GM12874 (cell line): ENCODE measurements at regions not wholly inside any gene's neighbourhood (a gene's known extent, or its start where the extent isn't known, plus 50 kb on each side); places are given as distances from the start of the nearest gene placed in this dataset.

Source experiments
- TF ChIP-seq, protein P1 (sequence below): IDR thresholded peaks from 2 replicates; pipeline ENCODE4 v1.5.1; 2011; ENCODE audit warnings: low read depth, mild to moderate bottlenecking, control low read depth, low read length, moderate library complexity; ENCODE audit not compliant: insufficient read depth

- TF ChIP-seq, protein P1, sequence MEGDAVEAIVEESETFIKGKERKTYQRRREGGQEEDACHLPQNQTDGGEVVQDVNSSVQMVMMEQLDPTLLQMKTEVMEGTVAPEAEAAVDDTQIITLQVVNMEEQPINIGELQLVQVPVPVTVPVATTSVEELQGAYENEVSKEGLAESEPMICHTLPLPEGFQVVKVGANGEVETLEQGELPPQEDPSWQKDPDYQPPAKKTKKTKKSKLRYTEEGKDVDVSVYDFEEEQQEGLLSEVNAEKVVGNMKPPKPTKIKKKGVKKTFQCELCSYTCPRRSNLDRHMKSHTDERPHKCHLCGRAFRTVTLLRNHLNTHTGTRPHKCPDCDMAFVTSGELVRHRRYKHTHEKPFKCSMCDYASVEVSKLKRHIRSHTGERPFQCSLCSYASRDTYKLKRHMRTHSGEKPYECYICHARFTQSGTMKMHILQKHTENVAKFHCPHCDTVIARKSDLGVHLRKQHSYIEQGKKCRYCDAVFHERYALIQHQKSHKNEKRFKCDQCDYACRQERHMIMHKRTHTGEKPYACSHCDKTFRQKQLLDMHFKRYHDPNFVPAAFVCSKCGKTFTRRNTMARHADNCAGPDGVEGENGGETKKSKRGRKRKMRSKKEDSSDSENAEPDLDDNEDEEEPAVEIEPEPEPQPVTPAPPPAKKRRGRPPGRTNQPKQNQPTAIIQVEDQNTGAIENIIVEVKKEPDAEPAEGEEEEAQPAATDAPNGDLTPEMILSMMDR, result no peak
These were observed 233.0 kb upstream of the PLEKHG7 start for GRCh38 chr12:92469837-92470236.

GRCh38 chr12:92468358-92469020 is 234.3 kb upstream of the PLEKHG7 start:
- TF ChIP-seq, protein P1, result no peak

DNA sequence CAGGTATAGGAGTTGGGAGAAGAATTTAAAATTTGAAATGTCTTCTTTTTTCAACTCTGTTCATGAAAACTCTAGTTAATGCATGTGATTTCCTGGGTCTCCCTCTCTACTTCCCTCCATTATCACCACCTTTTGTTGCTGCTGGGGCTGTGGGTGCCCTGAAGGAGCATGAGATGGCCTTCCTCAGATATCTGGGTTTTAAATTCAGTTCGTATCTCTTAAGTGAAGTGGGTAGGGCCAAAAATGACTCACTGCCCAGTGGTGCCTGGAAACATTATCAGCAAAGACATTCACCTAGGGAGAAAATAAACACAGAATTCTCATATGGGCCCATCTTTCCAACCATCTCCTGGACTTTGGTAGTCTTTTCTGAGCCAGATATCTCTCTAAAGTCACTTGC is 234.9 kb upstream of the PLEKHG7 start:
- TF ChIP-seq, protein P1, result no peak

DNA sequence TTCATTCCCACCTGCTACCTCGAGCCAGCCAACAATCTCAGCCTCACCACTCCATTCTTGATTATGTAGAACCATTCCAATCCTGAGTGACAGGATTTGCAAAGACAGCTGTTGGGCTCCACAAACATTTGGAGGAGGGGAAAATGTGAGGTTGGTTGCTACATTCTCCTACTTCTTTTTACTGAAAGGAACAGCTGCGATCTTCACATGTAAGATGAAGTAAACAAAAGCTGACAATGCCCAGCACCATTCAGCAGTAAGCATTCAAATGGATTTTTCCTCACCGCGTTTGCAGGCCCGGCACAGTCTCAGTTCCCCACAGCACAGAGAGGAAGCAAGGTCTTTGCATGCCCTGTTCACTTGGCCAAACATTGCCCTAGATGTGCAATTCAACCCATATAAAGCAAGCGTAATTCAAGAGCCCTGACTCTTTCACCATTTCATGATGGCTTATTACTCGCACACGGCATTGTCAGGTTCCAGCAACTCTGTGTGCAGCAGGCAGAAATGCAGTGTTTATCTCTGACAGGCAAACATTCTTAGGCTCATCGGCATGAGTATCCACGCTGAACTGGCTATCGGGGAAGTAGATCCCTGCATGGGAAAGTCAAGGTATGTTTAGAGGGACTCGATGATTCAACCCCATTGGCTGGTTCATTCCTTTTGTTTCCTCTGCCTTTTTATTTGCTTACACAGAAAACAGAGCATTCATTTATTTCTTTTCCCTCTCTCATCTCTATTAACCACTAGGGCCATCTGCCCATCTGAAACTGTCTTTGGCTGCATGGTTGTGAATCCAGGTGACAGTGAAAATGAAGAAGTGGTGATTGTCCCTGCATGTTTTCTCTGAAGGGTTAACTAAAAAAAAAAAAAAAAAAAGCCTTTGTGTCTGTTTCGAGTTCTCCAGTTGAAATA is 236.1 kb upstream of the PLEKHG7 start:
- TF ChIP-seq, protein P1, result no peak

- TF ChIP-seq, protein P1, result no peak
These were observed 236.9 kb upstream of the PLEKHG7 start for GRCh38 chr12:92465786-92466295.

DNA sequence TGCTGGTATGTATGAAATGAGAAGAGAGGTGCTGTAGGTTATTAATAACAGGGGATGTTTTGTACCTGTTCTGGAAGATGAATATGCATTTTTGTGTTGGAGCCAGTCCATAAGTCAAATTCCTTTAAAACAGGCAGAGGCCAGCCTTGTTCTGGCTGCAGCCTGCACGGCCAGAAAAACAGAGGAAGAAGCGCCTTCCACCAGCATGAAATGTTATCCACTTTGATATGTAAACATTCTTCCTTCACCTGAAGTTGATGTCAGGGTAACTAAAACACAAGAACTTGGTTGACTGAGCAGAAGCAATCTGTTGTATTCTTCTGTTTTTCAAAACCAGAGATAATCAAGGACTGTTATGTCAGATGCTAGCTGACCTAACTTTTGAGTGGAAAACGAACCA is 237.9 kb upstream of the PLEKHG7 start:
- TF ChIP-seq, protein P1, result no peak

DNA sequence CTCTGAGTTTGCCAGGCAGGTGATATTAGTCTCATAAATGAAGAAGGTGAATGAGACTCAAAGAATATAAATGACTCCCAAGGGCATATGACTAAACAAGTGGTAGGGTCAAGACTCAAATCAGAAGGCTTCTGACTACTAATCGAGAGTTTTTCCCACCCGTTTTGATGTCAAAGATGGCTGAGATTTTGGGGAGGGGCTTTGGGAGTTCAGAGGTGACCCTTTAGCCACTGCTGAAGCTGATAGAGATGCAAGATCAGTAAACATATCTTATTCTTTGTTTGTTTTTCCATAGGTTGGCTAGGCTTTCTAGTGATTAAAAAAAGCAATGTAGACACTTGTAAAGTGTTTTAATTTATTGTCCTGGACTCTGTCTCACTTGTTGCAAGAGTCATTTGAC is 239.6 kb upstream of the PLEKHG7 start:
- TF ChIP-seq, protein P1, result no peak
